ENCODE measurements at regions not wholly inside any gene's neighbourhood (a gene's known extent, or its start where the extent isn't known, plus 50 kb on each side); places are given as distances from the start of the nearest gene placed in this dataset.

- no peak for DNase-seq (ENCODE audit: low spot score)
These were observed 59.4 kb upstream of the BZW1 start for GRCh38 chr2:200752332-200752731.

GRCh38 chr2:200752835-200753234 is 58.9 kb upstream of the BZW1 start:
- DNase-seq (ENCODE audit: low spot score): no peak

- DNase-seq (ENCODE audit: low spot score): no peak
These were observed 54.9 kb upstream of the BZW1 start for GRCh38 chr2:200756618-200757321.

- DNase-seq (ENCODE audit: low spot score): no peak
These were observed 54.3 kb upstream of the BZW1 start for GRCh38 chr2:200757399-200757798.

- DNase-seq (ENCODE audit: low spot score): no peak
These were observed 53.4 kb upstream of the BZW1 start for GRCh38 chr2:200758341-200758740.

GRCh38 chr2:200761266-200761665 is 50.4 kb upstream of the BZW1 start:
- DNase-seq (ENCODE audit: low spot score): no peak
